ENCODE measurements at regions not wholly inside any gene's neighbourhood (a gene's known extent, or its start where the extent isn't known, plus 50 kb on each side); places are given as distances from the start of the nearest gene placed in this dataset.

- no peak for DNase-seq
These were observed 147.4 kb downstream of the BBOX1 start for GRCh38 chr11:27187848-27188621.

- no peak for DNase-seq
These were observed 146.6 kb downstream of the BBOX1 start for GRCh38 chr11:27187075-27187847.

GRCh38 chr11:27186580-27186979, 146.0 kb downstream of the BBOX1 start:
- no peak for DNase-seq

GRCh38 chr11:27184458-27185312, 144.1 kb downstream of the BBOX1 start:
- no peak for DNase-seq

GRCh38 chr11:27183672-27184457, 143.2 kb downstream of the BBOX1 start:
- no peak for DNase-seq

GRCh38 chr11:27179334-27179733, 138.7 kb downstream of the BBOX1 start:
- no peak for DNase-seq

GRCh38 chr11:27178859-27179258, 138.2 kb downstream of the BBOX1 start:
- DNase-seq, result no peak

All from SHP77 treated with DMSO at 0.1 percent for 48 hours (cell line).